CD8-positive, alpha-beta memory T cell (primary cell): ENCODE measurements at regions not wholly inside any gene's neighbourhood (a gene's known extent, or its start where the extent isn't known, plus 50 kb on each side); places are given as distances from the start of the nearest gene placed in this dataset.

Experiments used
- CTCF ChIA-PET: fragments of 350-600 bp; sonication (Branson Sonifier 250); formaldehyde crosslinking; loops from one replicate; lab custom pipeline; 2021; ENCODE audit warnings: antibody characterized with exemption; lab: Charles Lee
- POLR2A ChIA-PET: fragments of 350-600 bp; sonication (Branson Sonifier 250); formaldehyde crosslinking; loops from one replicate; lab custom pipeline; 2021; ENCODE audit warnings: antibody characterized with exemption; lab: Charles Lee
- DNase-seq, 5 donors: peaks; one replicate each; pipeline versions ENCODE4 v3.0.0 to v3.0.0-alpha.2; 2020 to 2022; ENCODE audit warnings: mixed read lengths in 1 of 5
- H3K27ac ChIP-seq: one replicate; pipeline ENCODE4 v1.7.0; 2013; ENCODE audit warnings: low read depth, mild to moderate bottlenecking, low read length, moderate library complexity
- H3K27me3 ChIP-seq: 2 replicates; pipeline ENCODE4 v1.7.0; 2013; ENCODE audit warnings: low read length, mild to moderate bottlenecking; ENCODE audit not compliant: insufficient read depth, poor library complexity, severe bottlenecking
- H3K36me3 ChIP-seq: 2 replicates; pipeline ENCODE4 v1.7.0; 2013; ENCODE audit warnings: mild to moderate bottlenecking, low read length, moderate library complexity; ENCODE audit not compliant: insufficient read depth
- H3K4me1 ChIP-seq: 2 replicates; pipeline ENCODE4 v1.7.0; 2013; ENCODE audit warnings: mild to moderate bottlenecking, low read length, moderate library complexity; ENCODE audit not compliant: insufficient read depth
- H3K4me3 ChIP-seq: 2 replicates; pipeline ENCODE4 v1.7.0; 2013; ENCODE audit warnings: mild to moderate bottlenecking, low read length
- H3K9me3 ChIP-seq: 2 replicates; pipeline ENCODE4 v1.7.0; 2013; ENCODE audit warnings: mild to moderate bottlenecking, low read length
- H3K27ac Mint-ChIP-seq, 8 donors: one replicate each; pipeline ENCODE4 v1.8.0; 2020 to 2021; ENCODE audit warnings: mixed read lengths in 8 of 8, mild to moderate bottlenecking in 6 of 8, inconsistent platforms in 3 of 8, moderate library complexity in 3 of 8
- H3K27me3 Mint-ChIP-seq, 2 donors: one replicate each; pipeline ENCODE4 v1.8.0; 2020 to 2021; ENCODE audit warnings: mixed read lengths in 2 of 2, mild to moderate bottlenecking in 1 of 2, moderate library complexity in 1 of 2
- H3K36me3 Mint-ChIP-seq, 3 donors: one replicate each; pipeline ENCODE4 v1.8.0; 2020 to 2021; ENCODE audit warnings: mixed read lengths in 3 of 3, inconsistent platforms in 1 of 3, mild to moderate bottlenecking in 1 of 3
- H3K4me1 Mint-ChIP-seq, 3 donors: one replicate each; pipeline ENCODE4 v1.8.0; 2020 to 2021; ENCODE audit warnings: mixed read lengths in 3 of 3, inconsistent platforms in 1 of 3, mild to moderate bottlenecking in 1 of 3
- H3K4me3 Mint-ChIP-seq, 7 donors: one replicate each; pipeline ENCODE4 v1.8.0; 2020 to 2021; ENCODE audit warnings: mixed read lengths in 7 of 7, mild to moderate bottlenecking in 6 of 7, moderate library complexity in 4 of 7, inconsistent platforms in 2 of 7
- H3K9me3 Mint-ChIP-seq, 5 donors: one replicate each; pipeline ENCODE4 v1.8.0; 2020 to 2022; ENCODE audit warnings: mixed read lengths in 5 of 5, mild to moderate bottlenecking in 3 of 5, moderate library complexity in 2 of 5, inconsistent platforms in 1 of 5

DNA sequence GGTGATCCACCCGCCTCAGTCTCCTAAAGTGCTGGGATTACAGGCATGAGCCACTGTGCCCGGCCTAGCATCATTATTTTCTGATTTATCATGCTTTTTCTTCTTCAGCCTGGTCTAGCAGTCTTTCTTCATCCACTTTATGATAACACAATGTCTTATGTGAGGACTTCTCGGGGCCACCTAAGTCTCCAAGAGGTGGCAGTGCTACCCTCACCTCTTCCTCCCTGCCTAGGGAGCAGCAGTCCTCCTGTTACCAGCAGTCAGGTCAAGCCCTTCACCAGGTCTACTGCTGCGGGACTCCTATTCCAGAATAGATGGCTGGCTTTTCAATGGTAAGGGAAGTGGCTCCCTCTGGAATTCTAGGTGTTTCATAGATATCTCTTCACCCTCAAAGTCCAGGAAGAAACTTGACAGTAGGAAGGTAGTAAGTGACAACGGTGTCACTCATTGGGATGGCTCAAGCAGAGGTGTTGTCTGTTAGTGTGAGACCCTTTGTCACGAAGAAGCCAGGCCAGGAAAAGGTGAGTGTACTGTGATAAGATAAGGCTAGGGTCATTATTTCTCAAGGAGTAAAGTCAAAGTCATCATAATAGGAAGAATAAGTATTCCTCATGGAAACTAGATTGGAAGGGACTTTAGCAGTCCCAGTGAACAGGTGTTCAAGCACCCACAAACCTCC is 164.0 kb downstream of the KLF5 start:
- POLR2A ChIA-PET = no interaction called here
- no peaks in the 10 kb centered on the region for H3K9me3 Mint-ChIP-seq

DNA sequence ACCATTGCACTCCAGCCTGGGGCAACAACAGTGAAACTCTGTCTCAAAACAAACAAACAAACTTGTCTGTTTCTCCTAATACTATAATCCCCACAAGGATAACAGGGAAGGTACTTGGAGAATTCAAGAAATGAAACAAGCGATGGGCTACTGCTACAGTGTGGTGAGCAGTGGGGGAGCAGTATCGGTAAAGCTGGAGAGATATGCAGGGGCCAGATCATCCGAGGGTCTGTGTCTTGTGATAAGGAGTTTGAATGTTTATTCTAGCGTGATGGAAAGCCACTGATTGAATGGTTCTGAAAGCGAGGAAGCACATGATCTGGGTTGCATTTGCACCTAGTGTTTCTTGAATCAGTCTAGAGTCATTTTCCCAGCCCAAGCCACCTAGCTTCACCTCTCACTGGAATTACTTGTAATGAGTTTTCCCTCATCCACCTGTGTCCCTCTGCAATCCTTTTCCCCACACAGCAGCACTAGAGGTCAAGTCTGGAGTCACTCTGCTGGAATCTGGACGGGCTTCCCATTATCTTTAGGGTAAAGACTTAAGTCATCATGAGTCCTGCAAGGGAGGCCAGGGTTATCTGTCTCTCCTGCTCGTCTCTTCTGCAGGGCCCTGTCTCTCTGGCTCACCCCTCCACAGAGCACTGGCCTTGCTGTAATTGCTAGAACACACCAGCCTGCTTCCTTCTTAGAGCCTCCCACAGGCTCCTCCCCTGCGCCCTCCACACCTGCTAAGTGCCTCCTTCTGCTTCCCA is 162.3 kb downstream of the KLF5 start:
- DNase-seq = no peak
- no peaks in the 10 kb centered on the region for H3K4me1 ChIP-seq
- no peaks in the 10 kb centered on the region for H3K36me3 Mint-ChIP-seq
- no peak overlapping the region for H3K4me3 Mint-ChIP-seq
- no peak overlapping the region for H3K27ac Mint-ChIP-seq
- POLR2A ChIA-PET = no interaction called here
- no peaks in the 10 kb centered on the region for H3K36me3 ChIP-seq
- no peaks in the 10 kb centered on the region for H3K27me3 ChIP-seq
- CTCF ChIA-PET = no interaction called here
- no peak overlapping the region for H3K27ac ChIP-seq
- no peaks in the 10 kb centered on the region for H3K9me3 Mint-ChIP-seq
- peaks cover 0 to 3% of the 10 kb centered on the region in 2 donors for H3K27me3 Mint-ChIP-seq
- H3K9me3 ChIP-seq = no peaks in the 10 kb centered on the region
- no peak overlapping the region for H3K4me3 ChIP-seq
- H3K4me1 Mint-ChIP-seq = peaks cover 6 to 18% (median 12%) of the 10 kb centered on the region in 3 donors

More for the DNA sequence above, 164.0 kb downstream of the KLF5 start:
- Mint-ChIP-seq H3K4me3 (no peak overlapping the region), H3K36me3 (no peaks in the 10 kb centered on the region), H3K27me3 (peaks cover 0 to 2% of the 10 kb centered on the region in 2 donors), H3K27ac (peak overlapping the region in 1 of 8 donors; percentile 8), H3K4me1 (peaks cover 6 to 18% (median 11%) of the 10 kb centered on the region in 3 donors)
- Histone ChIP-seq H3K4me1 (no peaks in the 10 kb centered on the region), H3K27ac (no peak overlapping the region), H3K27me3 (no peaks in the 10 kb centered on the region), H3K36me3 (no peaks in the 10 kb centered on the region), H3K9me3 (no peaks in the 10 kb centered on the region), H3K4me3 (no peak overlapping the region)
- DNase-seq = no peak
- CTCF ChIA-PET = no interaction called here

DNA sequence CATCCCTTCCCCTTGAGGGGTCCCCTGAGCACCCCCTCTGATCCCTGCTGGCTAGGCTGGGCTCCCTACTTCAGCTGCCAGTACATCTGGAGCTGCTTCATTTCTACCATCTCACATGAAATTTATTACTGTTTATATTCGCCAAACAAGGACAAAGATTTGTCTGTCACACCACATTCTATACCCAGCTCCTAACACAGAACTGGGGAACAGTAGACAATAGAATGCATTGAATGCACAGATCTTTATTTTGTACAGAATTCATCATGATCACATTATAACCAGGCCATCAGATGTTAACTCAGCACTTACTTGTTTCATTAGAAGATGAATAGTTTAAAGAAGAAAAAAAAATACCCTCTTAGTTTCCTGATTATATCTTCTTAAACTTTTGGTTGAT is 159.4 kb downstream of the KLF5 start:
- Mint-ChIP-seq H3K36me3 (no peaks in the 10 kb centered on the region), H3K4me3 (no peak overlapping the region), H3K9me3 (no peaks in the 10 kb centered on the region), H3K4me1 (peaks cover 3 to 7% (median 4%) of the 10 kb centered on the region in 3 donors), H3K27me3 (peaks cover 0 to 9% of the 10 kb centered on the region in 2 donors), H3K27ac (no peak overlapping the region)
- no peak overlapping the region for H3K27ac ChIP-seq
- H3K4me1 ChIP-seq = no peaks in the 10 kb centered on the region
- CTCF ChIA-PET = no interaction called here
- H3K36me3 ChIP-seq = no peaks in the 10 kb centered on the region
- H3K4me3 ChIP-seq = no peak overlapping the region
- no peaks in the 10 kb centered on the region for H3K27me3 ChIP-seq
- POLR2A ChIA-PET = no interaction called here
- H3K9me3 ChIP-seq = no peaks in the 10 kb centered on the region
- no peak for DNase-seq

DNA sequence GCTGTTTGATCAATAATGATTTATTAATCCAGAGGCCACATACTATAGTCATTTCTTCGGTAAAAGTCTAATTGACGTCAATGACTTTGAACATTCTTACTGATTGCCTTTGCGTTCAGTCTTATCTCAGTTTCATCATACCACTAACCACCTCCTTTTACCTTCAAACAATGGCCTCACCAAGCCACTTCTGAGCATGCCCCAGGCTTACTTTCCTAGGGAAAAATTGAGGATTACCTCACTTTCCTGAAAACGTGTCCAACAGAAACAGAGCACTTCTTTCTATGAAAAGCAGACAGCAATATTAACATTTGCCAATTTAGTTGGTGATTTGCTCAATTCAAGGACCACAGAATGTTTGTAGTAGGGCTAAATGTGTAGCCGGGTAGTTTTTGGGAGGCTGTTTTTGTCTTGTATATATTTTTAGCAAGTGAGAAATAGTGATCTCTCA is 157.6 kb downstream of the KLF5 start:
- H3K27ac ChIP-seq = no peak overlapping the region
- H3K9me3 ChIP-seq = no peaks in the 10 kb centered on the region
- peaks cover 0 to 12% of the 10 kb centered on the region in 2 donors for H3K27me3 Mint-ChIP-seq
- H3K4me1 ChIP-seq = no peaks in the 10 kb centered on the region
- no peaks in the 10 kb centered on the region for H3K36me3 ChIP-seq
- no peaks in the 10 kb centered on the region for H3K9me3 Mint-ChIP-seq
- H3K4me3 Mint-ChIP-seq = no peak overlapping the region
- no peak overlapping the region for H3K27ac Mint-ChIP-seq
- DNase-seq = no peak
- ChIA-PET POLR2A (no interaction called here), CTCF (no interaction called here)
- H3K4me1 Mint-ChIP-seq = peaks cover 0 to 6% (median 2%) of the 10 kb centered on the region in 3 donors
- H3K36me3 Mint-ChIP-seq = no peaks in the 10 kb centered on the region
- no peak overlapping the region for H3K4me3 ChIP-seq
- H3K27me3 ChIP-seq = no peaks in the 10 kb centered on the region

DNA sequence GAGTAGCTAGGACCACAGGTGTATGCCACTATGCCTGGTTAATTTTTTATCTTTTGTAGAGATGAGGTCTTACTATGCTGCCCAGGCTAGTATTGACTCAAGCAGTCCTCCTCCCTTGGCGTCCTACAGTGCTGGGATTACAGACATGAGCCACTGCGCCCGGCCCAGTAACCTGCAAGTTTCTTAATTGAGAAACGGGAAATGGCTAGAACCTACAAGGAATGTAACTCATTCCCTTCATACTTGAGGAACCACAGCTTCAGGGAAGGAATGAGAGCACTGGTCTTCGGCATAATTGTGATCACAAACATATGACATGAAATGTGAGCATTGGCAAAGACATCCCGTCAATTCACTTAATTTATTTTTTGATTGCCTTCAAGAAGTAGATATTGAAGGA is 157.0 kb downstream of the KLF5 start:
- Mint-ChIP-seq H3K9me3 (no peaks in the 10 kb centered on the region), H3K4me1 (peaks cover 0 to 6% (median 2%) of the 10 kb centered on the region in 3 donors), H3K27me3 (peaks cover 0 to 16% of the 10 kb centered on the region in 2 donors), H3K36me3 (no peaks in the 10 kb centered on the region), H3K4me3 (no peak overlapping the region), H3K27ac (no peak overlapping the region)
- no peak for DNase-seq
- Histone ChIP-seq H3K27ac (no peak overlapping the region), H3K4me3 (no peak overlapping the region), H3K36me3 (no peaks in the 10 kb centered on the region), H3K9me3 (no peaks in the 10 kb centered on the region), H3K4me1 (no peaks in the 10 kb centered on the region), H3K27me3 (no peaks in the 10 kb centered on the region)
- ChIA-PET CTCF (no interaction called here), POLR2A (no interaction called here)

DNA sequence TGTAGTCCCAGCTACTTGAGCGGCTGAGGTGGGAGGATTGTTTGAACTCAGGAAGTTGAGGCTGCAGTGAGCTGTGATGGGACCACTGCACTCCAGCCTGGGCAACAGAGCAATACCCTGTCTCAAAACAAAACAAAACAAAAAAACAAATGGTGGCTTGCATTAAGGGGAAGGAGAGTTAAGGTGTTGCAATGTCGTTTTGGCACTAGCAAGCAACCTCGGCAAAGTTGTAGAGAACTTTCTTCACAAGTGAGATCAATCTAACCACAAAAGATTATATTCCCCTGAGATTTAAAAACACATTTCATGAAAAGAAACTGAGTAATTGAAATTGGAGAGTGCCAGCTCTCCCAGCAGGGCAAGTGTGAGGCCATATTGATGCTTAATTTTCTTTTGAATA is 153.7 kb downstream of the KLF5 start:
- H3K4me1 ChIP-seq = no peaks in the 10 kb centered on the region
- no peak overlapping the region for H3K4me3 ChIP-seq
- Mint-ChIP-seq H3K36me3 (no peaks in the 10 kb centered on the region), H3K27me3 (peaks cover 2 to 16% of the 10 kb centered on the region in 2 donors), H3K9me3 (no peaks in the 10 kb centered on the region), H3K4me3 (no peak overlapping the region), H3K4me1 (peaks cover 0 to 6% (median 2%) of the 10 kb centered on the region in 3 donors), H3K27ac (no peak overlapping the region)
- no peaks in the 10 kb centered on the region for H3K27me3 ChIP-seq
- CTCF ChIA-PET = no interaction called here
- H3K9me3 ChIP-seq = no peaks in the 10 kb centered on the region
- H3K27ac ChIP-seq = no peak overlapping the region
- peak in 1 of 5 donors; percentile 8 for DNase-seq
- H3K36me3 ChIP-seq = no peaks in the 10 kb centered on the region
- POLR2A ChIA-PET = no interaction called here

DNA sequence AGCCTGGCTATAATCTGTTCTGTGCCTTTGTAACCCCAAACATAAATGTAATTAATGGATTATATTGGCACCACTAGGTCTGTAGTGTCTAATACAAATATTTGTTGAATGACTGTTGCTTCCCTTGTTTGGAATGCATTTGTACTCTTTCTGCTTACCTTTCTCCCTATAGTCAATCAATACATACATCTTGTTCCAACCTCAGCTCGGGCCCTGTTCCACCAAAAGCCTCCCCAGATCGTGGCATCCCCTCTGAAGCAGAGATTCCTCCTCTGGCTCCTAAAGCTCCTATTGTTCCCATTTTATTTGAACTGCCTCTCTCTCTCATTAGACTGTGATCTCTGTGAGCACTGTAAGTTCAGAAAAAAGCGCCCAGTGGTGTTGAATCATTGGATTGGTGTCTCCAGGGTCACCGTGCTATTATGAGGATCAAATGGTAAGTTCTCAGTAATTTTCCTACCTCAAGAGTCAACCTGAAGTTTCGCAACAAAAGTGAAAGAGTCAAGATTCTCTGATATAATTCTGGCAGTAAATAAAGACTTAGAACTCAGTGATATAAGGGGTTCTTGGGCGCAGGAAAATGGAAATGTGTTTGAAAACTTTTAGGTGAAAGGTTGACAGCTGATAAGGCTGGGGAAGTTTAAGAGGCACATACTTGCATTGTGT is 151.5 kb downstream of the KLF5 start:
- Mint-ChIP-seq H3K9me3 (no peaks in the 10 kb centered on the region), H3K27ac (no peak overlapping the region), H3K4me3 (no peak overlapping the region), H3K36me3 (no peaks in the 10 kb centered on the region), H3K4me1 (peaks cover 0 to 4% (median 2%) of the 10 kb centered on the region in 3 donors), H3K27me3 (peaks cover 4 to 14% of the 10 kb centered on the region in 2 donors)
- H3K9me3 ChIP-seq = no peaks in the 10 kb centered on the region
- no peak overlapping the region for H3K27ac ChIP-seq
- DNase-seq = no peak
- no peaks in the 10 kb centered on the region for H3K27me3 ChIP-seq
- no peak overlapping the region for H3K4me3 ChIP-seq
- CTCF ChIA-PET = no interaction called here
- no peaks in the 10 kb centered on the region for H3K36me3 ChIP-seq
- POLR2A ChIA-PET = no interaction called here
- H3K4me1 ChIP-seq = no peaks in the 10 kb centered on the region

DNA sequence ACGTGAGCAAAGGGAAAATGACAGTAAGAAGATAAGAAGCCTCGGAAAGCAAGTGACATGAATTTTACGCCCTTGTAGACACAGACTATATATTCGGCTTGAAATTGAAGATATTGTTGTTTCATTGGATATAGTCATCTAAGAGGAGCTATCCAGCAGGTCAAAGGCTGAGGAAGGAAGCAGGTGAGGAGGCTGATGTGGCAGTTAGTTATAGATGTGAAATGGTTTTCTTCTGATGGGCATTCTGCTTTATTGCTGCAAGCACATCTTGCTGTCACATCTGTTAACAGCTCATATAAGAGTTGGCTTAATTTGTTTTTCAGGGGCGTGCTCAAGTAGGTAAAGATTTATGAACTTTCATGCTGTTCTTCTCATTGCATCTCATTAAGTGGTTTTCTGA is 146.1 kb downstream of the KLF5 start:
- CTCF ChIA-PET = no interaction called here
- H3K27ac Mint-ChIP-seq = peak overlapping the region in 1 of 8 donors; percentile 0

More for the DNA sequence above, 146.1 kb downstream of the KLF5 start:
- Histone ChIP-seq H3K27ac (no peak overlapping the region), H3K9me3 (no peaks in the 10 kb centered on the region), H3K36me3 (no peaks in the 10 kb centered on the region), H3K4me3 (no peak overlapping the region), H3K27me3 (no peaks in the 10 kb centered on the region), H3K4me1 (no peaks in the 10 kb centered on the region)
- peaks cover 0 to 3% (median 0%) of the 10 kb centered on the region in 5 donors for H3K9me3 Mint-ChIP-seq
- H3K4me1 Mint-ChIP-seq = no peaks in the 10 kb centered on the region
- peaks cover 12 to 28% of the 10 kb centered on the region in 2 donors for H3K27me3 Mint-ChIP-seq
- H3K4me3 Mint-ChIP-seq = no peak overlapping the region
- POLR2A ChIA-PET = no interaction called here
- DNase-seq = no peak
- no peaks in the 10 kb centered on the region for H3K36me3 Mint-ChIP-seq
